ENCODE measurements at regions not wholly inside any gene's neighbourhood (a gene's known extent, or its start where the extent isn't known, plus 50 kb on each side); places are given as distances from the start of the nearest gene placed in this dataset.
"Not testable (repeated sequence)": the region's sequence is repeated elsewhere in the genome, so short reads cannot be mapped to it uniquely, and the experiment has no call there.

DNA sequence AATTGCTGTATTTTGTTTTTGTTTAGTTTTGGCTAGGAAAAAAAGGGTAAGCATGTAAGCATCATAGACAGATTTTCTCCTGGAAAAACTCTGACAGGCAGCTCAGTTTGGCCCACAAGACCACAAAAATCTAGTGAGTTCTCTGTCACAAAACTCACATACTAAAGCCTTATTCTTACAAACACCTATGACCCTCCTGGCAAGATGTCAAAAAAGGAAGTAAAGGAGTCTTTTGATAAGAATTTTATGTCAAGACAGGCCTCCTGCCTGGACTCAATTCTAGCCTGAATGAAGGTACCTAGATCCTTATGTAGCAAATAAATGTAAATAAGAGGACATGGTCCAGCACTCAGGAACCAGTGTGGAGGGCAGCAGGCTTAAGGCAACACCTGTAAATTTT, 668.3 kb upstream of the ZNF385D start:
- Histone ChIP-seq H3K27ac (no peak overlapping the region), H3K27me3 (no peaks in the 10 kb centered on the region), H3K4me1 (no peaks in the 10 kb centered on the region), H3K9me3 (peaks cover 0 to 6% (median 0%) of the 10 kb centered on the region in 3 donors), H3K4me3 (no peak overlapping the region), H3K36me3 (no peaks in the 10 kb centered on the region)
- DNase-seq: no peak
- intact Hi-C loops (cut with DNase I; ENCODE audit: low total_unique reads): no loop called here
- TF ChIP-seq, protein P1, sequence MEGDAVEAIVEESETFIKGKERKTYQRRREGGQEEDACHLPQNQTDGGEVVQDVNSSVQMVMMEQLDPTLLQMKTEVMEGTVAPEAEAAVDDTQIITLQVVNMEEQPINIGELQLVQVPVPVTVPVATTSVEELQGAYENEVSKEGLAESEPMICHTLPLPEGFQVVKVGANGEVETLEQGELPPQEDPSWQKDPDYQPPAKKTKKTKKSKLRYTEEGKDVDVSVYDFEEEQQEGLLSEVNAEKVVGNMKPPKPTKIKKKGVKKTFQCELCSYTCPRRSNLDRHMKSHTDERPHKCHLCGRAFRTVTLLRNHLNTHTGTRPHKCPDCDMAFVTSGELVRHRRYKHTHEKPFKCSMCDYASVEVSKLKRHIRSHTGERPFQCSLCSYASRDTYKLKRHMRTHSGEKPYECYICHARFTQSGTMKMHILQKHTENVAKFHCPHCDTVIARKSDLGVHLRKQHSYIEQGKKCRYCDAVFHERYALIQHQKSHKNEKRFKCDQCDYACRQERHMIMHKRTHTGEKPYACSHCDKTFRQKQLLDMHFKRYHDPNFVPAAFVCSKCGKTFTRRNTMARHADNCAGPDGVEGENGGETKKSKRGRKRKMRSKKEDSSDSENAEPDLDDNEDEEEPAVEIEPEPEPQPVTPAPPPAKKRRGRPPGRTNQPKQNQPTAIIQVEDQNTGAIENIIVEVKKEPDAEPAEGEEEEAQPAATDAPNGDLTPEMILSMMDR (IDR thresholded peaks at IDR 0.05): no peak

DNA sequence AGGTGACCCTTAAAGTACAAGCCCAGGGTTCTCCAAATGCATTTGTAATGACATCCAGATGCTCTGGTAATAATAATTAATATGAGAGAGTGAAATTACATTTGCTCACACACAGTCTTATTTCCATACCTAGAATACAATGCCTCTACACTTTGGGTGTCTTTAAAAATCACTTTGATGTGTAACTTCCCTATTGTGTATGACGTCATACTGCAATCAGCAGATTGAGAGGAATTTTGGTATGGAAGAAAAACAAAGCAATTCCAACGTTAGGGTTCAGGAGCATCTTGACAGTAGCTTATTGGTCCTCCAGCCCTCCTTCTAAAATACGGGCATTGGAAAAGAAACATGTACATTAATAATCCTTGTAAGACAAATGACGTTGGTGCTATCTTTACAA, 670.6 kb upstream of the ZNF385D start:
- Histone ChIP-seq H3K9me3 (peaks cover 0 to 6% (median 0%) of the 10 kb centered on the region in 3 donors), H3K4me3 (no peak overlapping the region), H3K27ac (no peak overlapping the region), H3K27me3 (no peaks in the 10 kb centered on the region), H3K4me1 (no peaks in the 10 kb centered on the region), H3K36me3 (no peaks in the 10 kb centered on the region)
- no peak for DNase-seq
- TF ChIP-seq, protein P1 (IDR thresholded peaks at IDR 0.05): no peak
- intact Hi-C loops (cut with DNase I; ENCODE audit: low total_unique reads): no loop called here

DNA sequence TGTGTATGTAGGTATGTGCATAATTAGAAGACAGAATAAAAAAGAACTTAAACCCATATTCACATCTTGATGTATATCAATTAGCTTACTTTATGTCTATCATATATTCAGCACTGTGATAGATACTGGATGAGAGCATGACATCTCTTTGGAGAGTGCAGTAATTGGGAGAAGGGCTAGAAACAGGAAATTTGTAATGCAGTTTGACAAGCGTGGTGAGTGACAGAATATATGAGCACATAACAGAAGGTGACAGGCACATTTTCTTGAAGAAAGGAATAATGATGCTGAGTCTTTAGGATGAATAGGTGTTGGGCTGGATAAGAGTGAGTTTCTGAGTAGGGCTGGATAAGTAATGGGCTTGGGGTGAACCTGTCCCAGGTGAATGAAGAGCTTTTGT, 680.3 kb upstream of the ZNF385D start:
- Histone ChIP-seq H3K27ac (no peak overlapping the region), H3K4me1 (no peaks in the 10 kb centered on the region), H3K4me3 (no peak overlapping the region), H3K9me3 (no peaks in the 10 kb centered on the region), H3K36me3 (no peaks in the 10 kb centered on the region), H3K27me3 (no peaks in the 10 kb centered on the region)
- intact Hi-C loops (cut with DNase I; ENCODE audit: low total_unique reads): no loop called here
- TF ChIP-seq, protein P1 (IDR thresholded peaks at IDR 0.05): no peak
- no peak for DNase-seq

GRCh38 chr3:22439626-22440025, 688.6 kb upstream of the ZNF385D start:
- TF ChIP-seq, protein P1 (IDR thresholded peaks at IDR 0.05): no peak
- Histone ChIP-seq H3K27ac (no peak overlapping the region), H3K36me3 (no peaks in the 10 kb centered on the region), H3K27me3 (no peaks in the 10 kb centered on the region), H3K9me3 (no peaks in the 10 kb centered on the region), H3K4me1 (no peaks in the 10 kb centered on the region), H3K4me3 (no peak overlapping the region)
- no peak for DNase-seq
- intact Hi-C loops (cut with DNase I; ENCODE audit: low total_unique reads): no loop called here

- Histone ChIP-seq H3K27ac (no peak overlapping the region), H3K9me3 (no peaks in the 10 kb centered on the region), H3K4me1 (no peaks in the 10 kb centered on the region), H3K36me3 (no peaks in the 10 kb centered on the region), H3K27me3 (no peaks in the 10 kb centered on the region), H3K4me3 (no peak overlapping the region)
- intact Hi-C loops (cut with DNase I; ENCODE audit: low total_unique reads): no loop called here
- DNase-seq: no peak
- TF ChIP-seq, protein P1 (IDR thresholded peaks at IDR 0.05): no peak
These were observed 690.7 kb upstream of the ZNF385D start for GRCh38 chr3:22441711-22442110.

- no peak for DNase-seq
- H3K27me3 ChIP-seq: no peaks in the 10 kb centered on the region
- no peak overlapping the region for H3K4me3 ChIP-seq
- no peak overlapping the region for H3K27ac ChIP-seq
- no peaks in the 10 kb centered on the region for H3K9me3 ChIP-seq
- TF ChIP-seq, protein P1 (IDR thresholded peaks at IDR 0.05): no peak
- intact Hi-C loops (cut with DNase I; ENCODE audit: low total_unique reads): no loop called here
- no peaks in the 10 kb centered on the region for H3K4me1 ChIP-seq
- H3K36me3 ChIP-seq: no peaks in the 10 kb centered on the region
These were observed 692.7 kb upstream of the ZNF385D start for GRCh38 chr3:22443571-22444233.

GRCh38 chr3:22445336-22445735, 694.3 kb upstream of the ZNF385D start:
- H3K36me3 ChIP-seq; intact Hi-C loops (cut with DNase I; ENCODE audit: low total_unique reads): not testable (repeated sequence)

More at GRCh38 chr3:22445336-22445735, 694.3 kb upstream of the ZNF385D start:
- H3K4me1 ChIP-seq, DNase-seq, H3K27ac ChIP-seq, H3K9me3 ChIP-seq, H3K4me3 ChIP-seq, H3K27me3 ChIP-seq: not testable (repeated sequence)

All from tibial artery (tissue), 4 donors.